ENCODE measurements at regions not wholly inside any gene's neighbourhood (a gene's known extent, or its start where the extent isn't known, plus 50 kb on each side); places are given as distances from the start of the nearest gene placed in this dataset.
"Not testable (repeated sequence)": the region's sequence is repeated elsewhere in the genome, so short reads cannot be mapped to it uniquely, and the experiment has no call there.

DNA sequence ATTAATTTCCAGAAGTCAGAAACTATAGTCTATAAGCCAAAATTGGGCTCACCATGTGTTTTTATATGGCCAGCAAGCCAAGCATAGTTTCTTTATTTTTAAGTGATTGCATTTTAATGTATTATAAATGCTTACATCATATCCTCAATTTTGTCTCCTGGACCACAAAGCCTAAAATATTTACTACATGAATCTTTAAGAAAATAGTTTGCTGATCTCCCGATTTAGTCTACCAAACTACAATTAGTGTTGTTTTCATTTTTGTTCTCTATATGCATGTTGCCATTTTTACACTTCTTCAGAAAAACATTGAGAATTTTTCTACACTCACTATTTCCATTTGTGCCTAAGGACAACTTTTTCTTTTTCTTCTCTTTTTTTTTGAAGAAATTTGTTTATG is 954.5 kb upstream of the ADAMTS5 start:
- DNase-seq = not testable (repeated sequence)

DNA sequence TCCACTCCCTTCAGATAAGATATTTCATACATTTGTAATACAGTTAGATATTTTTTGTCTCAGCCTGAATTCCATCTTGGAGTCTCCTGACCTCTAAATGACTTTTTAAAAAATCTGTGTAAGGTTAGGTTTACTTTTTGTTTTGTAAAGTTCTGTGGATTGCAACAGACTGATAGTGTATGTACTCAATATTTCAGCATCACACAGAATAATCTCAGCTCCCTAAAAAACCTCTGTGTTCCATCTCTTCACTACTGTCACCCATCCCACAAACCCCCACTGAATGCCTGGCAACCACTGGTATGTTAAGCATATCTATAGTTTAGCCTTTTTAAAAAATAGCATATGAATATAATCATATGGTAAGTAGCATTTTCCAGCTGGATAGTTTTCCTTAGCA is 951.1 kb upstream of the ADAMTS5 start:
- not testable (repeated sequence) for DNase-seq

DNA sequence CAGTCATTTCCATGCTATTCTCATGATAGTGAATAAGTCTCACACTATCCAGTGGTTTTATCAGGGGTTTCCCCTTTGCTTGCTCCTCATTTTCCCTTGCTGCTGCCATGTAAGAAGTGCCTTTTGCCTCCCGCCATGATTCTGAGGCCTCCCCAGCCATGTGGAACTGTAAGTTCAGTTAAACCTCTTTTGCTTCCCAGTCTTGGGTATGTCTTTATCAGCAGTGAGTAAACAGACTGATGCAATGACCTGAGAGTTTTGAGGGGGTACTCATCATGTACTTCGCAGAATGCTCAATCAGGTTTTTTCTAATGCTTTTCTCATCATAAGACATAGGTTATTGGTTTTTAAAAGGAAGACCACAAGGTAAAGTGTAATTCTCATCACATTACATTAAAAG is 949.4 kb upstream of the ADAMTS5 start:
- DNase-seq = not testable (repeated sequence)

DNA sequence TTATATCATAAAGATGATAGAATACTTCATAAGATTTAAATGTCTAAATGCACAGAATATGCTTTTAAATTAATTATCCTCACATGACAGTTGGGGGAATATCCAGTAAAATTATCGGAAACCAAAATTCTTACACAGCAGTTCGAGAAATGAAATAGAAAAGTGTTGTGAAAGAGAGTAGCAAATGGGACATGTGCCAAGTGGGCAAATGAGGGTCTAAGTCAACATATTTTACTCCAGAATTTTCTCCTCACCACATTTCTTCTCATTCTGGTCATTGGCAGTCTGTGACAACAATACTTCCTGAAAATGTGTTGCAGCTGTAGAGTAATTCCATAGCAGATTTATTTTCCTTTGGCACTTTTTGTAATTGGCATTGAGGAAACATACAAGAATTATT is 945.2 kb upstream of the ADAMTS5 start:
- not testable (repeated sequence) for DNase-seq

DNA sequence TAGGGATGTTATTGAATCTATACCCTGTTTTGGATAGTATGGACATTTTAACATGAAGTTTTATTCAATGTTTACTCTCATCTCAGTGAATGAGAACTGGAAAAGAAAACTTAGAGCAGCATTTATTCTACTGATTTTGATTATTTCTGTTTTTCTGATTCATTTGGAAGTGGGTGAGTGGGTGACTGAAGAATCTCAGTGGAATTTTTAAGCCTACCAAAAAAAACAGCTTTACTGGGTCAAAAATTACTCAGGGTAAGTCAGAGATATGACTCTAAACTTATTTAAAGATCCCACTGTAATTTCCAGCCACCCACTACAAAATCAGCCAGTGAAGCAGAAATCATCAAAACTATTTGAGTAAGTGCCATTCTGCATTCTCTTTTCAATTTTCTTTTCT is 942.6 kb upstream of the ADAMTS5 start:
- not testable (repeated sequence) for DNase-seq

DNA sequence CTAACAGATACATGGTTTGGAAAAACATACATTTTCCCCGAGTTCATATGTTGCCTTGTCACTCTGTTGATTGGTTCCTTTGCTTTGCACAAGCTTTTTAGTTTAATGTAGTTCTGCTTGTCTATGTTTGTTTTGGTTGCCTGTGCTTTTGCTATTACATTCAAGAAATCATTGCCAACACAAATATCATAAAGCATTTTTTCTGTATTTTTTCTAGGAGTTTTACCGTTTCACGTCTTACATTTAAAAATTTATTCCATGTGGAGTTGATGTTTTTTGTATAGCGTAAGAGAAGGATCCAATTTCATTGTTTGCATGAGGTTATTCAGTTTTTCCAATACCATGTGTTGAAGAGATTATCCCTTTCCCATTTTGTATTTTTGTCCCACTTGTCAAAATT is 941.9 kb upstream of the ADAMTS5 start:
- not testable (repeated sequence) for DNase-seq

DNA sequence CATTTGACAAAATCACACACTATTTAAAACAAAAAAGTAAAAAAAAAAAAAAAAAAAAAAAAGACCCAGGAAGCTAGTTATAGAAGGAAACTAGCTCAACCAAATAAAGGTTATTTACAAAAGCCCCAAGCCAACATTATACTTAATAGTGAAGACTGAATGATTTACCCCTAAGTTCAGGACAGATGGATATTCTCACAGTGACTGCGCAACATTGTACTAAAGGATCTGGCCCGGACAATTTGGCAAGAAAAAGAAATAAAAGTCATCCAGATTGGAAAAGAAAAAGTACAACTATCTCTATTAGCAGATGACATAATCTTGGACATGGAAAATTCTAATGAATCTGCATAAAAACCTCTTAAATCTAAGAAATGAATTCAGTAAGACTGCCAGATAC is 936.0 kb upstream of the ADAMTS5 start:
- DNase-seq = not testable (repeated sequence)

DNA sequence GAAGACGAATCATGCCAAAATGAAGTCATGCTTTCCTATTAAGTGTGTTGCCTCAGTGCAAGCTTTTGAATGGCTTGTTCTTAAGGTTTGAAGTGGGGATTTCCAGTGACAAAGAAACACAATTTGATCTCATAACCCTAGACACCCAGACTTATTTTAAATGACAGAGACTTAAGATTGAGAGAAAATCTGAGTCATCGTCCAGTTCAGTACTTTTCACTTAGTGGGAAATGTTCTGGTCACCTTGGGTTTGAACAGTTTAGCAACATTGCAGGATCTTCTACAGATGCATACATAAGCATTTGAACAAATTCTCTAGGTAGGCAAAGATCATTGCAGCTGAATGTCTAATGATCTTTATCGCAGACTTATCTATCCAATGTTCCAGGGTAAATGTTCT is 926.7 kb upstream of the ADAMTS5 start:
- not testable (repeated sequence) for DNase-seq

DNA sequence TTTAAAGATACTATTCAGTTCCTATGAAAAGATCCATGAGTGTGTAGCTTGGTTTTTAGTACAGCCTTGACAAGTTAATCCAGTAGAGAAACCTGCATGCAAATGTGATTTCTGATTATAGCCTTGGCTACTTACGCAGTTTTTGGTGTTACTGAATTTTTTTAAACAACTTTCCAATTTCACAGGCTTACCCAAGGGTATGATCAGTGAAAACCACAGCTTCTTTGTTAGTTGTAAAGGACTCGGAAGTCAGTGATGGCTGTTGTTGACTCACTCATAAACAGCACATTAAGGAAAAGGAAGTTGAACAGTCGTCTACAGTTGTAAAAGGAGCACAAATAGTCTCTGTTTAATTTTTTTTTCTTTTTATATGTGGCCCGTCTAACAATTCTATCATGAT is 924.6 kb upstream of the ADAMTS5 start:
- not testable (repeated sequence) for DNase-seq

DNA sequence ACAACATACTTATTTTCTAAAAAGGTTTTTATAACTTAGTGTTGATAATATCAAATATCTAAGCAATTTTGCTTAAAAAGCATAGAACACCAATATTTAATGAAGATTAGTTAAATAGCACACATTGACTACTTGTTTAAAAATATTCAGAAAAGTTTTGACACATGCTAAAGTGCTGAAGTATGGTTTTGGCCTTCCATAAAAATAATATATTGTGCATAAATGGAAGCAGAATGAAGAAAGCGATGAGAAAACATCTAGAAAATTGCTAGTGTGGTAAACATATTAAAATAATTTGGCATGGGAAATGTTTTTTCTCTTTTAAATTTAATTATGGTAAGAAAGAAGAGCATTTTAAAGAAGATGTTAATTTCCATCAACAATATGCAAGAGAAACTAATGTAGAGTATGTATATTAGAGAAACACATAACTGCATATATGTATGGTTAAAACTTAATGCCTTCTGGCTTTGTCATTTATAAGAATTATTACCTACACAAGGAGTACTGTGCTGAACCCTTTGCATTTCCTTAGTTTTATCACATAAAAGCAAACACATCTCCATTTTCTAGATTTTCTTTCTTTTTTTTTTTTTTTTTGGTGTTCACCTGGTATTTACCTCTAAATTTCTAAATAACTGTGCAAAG is 921.0 kb upstream of the ADAMTS5 start:
- DNase-seq = not testable (repeated sequence)

DNA sequence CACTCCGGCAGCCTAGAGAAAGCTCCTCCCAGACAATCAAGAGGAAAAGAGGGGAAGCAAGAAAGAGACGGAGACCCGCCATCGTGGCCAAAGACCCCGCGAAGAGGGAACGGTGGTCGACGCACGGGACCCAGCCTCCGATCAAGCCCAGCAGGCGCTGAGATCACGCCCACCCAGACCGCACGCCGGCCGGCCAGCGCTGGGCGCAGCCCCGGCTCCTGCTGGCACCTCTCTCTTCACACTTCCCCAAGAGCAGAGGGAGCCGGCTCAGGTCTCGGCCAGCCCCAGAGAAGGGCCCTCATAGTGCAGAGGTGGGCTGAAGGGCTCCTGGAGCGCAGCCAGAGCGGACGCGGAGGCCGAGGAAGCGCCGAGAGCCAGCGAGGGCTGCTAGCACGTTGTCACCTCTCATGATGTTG is 918.4 kb upstream of the ADAMTS5 start:
- no peak for DNase-seq

DNA sequence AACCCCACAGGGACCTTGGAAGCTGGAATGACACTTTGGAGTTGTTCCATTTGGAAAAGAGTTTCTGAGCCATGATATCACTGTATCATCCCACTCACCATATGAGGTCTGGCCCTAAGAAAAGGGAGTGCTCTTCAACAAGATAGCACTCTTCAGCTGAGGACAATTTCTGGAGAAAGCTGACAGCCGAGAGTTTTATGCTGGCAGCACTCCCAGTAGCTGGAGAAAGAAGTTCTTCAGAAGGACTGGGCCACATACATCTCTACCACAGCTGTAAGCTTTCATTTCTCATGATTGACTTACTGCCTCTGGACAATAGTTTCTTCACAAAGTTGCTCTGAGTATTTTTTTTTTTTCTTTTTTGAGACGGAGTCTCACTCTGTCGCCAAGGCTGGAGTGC is 914.4 kb upstream of the ADAMTS5 start:
- DNase-seq = not testable (repeated sequence)

DNA sequence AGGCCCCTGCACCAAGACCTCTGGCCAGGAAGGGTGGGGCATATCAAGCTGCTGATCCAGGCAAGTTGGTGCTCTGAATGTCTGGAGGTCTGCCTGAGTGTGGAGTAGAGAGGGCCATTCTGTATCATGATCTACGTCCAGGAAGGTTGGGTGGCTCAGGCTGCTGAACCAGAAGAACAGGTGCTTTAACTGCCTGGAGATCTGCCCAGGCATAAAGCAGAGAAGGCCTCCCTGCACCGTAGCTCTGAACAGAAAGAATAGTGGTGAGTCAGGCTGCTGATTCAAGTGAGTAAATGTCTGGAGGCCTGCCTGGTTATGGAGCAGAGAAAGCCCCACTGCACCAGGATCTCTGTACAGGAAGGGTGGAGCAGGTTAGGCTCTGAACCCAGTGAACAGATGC is 905.5 kb upstream of the ADAMTS5 start:
- DNase-seq = not testable (repeated sequence)

DNA sequence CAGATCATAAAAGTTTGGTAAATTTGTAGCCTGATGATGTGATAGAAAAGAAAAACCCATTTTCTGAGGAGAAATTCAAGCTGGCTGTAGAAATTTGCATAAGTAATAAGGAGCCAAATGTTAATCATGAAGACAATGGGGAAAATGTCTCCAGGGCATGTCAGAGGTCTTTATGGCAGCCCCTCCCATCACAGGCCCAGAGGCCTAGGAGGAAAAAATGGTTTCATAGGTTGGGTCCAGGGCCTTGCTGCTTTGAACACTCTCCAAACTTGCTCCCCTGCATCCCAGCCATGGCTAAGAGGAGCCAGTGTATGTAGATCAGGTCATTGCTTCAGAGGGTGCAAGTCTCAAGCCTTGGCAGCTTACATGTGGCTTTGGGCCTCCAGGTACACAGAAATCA is 903.9 kb upstream of the ADAMTS5 start:
- not testable (repeated sequence) for DNase-seq

DNA sequence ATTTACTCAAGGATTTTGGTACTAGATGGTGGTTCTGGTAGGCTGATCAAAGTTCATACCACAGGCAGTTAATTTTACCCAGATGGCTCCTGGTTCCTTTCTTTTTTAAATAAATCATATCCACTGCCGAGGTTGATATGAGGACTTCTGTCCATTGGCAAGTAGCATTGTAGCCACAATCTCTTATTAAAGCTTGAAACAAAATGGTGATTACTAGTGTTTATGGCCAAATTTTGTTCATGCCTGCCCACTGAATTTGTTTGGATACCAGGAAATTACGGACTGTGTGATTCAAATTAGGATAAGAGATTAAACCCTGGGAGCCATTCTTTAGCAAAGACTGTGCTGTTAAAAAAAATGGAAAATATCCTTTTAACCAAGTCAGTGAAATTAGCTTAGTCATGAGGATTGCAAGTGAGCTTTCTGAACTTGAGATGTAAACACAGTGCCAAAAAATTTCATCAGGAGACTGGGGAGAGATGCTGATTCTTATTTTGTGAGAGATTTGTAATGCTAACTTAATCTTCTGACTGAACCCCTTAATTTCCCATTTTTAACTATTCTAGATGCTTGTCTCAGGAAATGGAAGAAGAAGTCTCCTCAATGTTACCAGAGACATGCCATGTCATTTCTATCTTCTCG is 893.5 kb upstream of the ADAMTS5 start:
- not testable (repeated sequence) for DNase-seq

DNA sequence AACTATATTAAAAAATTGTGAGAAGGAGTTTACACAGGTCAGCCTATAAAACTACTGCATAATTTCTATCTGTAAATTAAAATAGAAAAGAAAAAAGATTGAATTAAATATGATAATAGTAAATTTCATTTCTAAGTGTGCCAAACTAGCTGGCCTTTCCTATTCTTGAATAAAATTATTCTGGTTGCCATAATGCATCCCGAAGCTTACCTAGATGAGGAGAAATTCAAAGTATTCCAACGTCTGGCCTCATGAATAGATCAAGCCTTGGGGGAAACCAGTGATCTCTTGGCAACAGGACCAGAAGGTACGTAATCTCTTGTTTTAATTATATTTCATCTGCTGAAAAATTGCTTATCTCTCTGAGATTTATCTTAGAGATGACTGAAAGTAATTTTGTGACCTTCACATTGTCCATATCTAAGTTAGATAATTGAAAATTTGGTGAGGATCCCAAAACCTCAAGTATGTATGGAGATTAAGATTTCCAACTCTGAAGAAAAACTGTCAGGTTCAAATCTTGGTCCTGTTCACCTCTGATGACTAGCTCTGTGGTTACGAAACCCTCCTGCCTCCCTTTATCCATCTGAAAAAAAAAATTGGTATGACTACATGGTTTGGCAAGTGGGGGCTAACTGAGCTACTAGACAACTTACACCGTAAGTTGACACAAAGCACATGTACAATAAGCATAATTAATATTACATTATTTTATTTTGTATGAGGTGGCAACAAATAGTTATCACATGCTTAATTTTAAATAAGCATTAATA is 891.4 kb upstream of the ADAMTS5 start:
- DNase-seq = not testable (repeated sequence)

DNA sequence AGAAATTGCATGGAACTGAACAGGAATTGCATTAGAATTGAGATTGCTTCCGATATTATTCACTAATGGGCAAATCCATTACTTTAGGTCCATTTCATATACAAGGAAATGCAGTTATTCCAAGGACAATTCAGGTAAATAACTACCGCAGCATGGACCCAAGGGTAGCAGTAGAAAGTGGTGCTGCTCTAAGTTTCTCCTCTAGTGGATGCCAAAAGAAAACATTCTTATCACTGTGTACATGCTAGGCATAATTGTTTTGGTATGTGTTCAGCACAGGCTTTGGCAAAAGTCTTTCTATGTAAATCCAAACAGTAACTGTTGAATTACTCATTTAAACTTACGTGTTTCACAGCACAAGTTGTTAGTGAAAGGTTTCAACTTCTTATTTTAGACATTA is 890.1 kb upstream of the ADAMTS5 start:
- DNase-seq = not testable (repeated sequence)

DNA sequence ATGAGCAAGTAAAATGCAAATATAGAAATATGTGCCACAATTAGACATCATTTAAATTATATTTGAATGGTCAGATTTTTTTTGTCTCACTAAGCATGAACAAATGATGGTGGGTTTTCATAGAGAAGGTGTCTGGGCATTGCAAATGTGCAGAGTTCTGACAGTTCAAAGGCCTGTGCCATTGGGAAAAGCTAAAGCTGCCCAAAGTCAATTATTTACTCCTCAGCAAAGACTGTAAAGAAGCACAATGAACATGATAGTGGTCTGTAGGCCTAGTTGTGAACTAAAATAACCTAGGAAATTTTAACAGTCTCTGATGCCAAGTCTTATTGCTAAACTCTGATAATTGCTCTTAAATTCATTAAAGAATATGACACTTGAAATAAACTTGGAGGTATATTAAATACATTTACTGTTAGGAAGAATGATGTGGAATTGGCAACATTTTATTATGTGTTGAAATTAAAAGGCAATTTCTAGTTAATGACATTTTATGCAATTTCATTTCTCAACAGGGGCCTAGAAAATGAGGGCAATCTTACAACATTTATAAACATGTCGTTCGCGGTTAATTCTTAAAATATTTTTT is 874.3 kb upstream of the ADAMTS5 start:
- no peak for DNase-seq

DNA sequence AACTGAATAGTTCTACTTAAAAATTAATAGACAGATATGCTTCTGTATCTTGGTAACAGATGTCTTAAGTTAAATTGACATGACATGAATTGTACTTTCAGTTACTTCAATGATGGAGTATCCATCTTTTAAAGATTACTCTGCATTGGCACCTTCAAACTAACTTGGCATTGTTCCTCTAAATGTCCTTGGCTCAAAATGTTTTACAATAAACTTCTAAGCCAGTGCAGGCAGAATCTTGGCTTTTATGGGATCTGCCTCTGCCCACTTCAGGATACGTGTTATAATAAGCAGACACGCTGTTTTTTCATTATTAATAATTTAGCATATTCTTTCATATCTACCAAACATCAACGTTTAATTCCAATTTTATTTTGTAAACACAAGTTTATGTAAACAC is 873.4 kb upstream of the ADAMTS5 start:
- no peak for DNase-seq

DNA sequence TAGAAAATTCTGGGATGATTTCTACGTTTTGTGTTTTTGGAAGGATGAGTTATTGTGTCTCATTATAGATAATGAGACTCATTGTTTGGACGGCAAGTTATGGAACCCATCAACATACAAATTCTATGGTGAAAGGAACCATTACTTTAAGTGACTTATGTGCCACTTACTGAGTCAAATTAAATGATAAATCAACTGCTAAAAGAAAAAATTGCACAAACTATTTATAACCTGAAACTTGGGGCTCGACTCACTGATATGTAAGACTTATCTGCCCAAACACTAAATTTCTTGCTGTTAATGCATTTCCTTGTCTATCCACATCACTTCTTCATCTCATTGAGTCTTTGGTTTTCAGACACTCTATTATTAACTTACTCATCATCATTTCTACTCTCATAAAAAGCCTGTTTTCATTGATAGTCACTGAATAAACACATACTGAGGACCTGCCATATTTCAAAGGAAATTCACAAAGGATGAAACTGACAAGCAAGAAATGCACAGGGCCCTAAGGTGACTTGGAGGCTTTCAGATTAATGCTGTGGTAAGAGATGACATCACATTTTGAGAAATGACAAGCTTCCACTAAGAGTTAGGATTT is 872.7 kb upstream of the ADAMTS5 start:
- DNase-seq = no peak

DNA sequence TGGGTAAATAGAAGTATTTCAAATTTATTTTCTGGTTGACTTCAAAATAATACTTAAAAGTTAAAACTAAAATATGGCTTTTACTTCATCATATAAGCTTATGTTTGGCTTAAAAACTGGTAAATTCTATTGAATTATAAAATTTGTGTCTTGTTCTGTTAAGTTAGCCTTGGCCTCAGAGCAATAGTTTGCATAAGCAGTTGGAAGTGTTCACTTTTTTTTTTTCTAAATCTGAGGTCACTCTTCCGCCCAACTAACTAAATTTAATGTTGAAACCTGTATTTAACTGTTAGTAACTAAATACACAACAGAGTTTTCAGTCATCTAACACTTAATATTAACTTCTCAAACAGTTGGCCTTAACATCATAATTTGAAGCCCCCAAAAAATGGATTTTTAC is 871.7 kb upstream of the ADAMTS5 start:
- no peak for DNase-seq

DNA sequence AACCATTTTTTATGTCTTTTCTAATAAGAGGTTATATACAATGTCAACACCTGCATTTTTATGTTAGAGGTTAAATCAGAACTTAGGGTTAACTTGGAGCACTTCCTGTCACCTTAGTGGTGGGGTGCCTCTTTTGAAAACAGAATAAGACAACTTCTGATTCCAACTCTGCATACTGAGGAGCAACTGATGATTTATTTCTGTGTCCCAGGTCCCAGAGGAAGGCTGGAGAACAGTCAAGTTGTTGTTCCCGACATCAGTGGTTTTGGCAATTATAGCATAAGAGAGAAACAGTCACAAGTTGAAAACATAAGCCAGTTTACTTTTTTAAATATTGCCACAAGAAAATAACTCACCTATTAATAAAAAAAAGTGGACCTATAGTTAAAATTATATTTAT is 871.0 kb upstream of the ADAMTS5 start:
- no peak for DNase-seq

DNA sequence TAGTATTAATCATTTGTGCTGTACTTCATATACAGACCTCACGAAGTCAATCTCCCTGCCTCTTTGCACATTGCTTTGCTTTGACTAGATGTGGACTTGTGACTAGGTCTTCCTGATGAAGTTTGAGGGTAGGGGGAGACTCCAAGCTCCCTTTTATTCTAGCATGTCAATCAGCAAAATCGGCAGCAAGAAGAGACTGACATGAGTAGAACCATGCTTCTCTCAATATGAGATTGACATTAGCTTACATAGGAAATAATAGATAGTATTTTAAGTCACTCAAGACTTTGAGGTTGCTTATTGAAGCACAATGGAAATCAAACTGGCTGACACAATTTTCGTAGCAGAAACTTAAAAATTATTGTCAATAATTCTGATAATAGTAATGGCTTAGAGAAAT is 866.4 kb upstream of the ADAMTS5 start:
- no peak for DNase-seq
